OCI-LY3 (cell line): ENCODE measurements at regions not wholly inside any gene's neighbourhood (a gene's known extent, or its start where the extent isn't known, plus 50 kb on each side); places are given as distances from the start of the nearest gene placed in this dataset.
"Not testable (repeated sequence)": the region's sequence is repeated elsewhere in the genome, so short reads cannot be mapped to it uniquely, and the experiment has no call there.

Experiments
- H2AFZ ChIP-seq: fragments of 200-600, 300-600 bp; shearing (Covaris generic); 2 replicates; pipeline ENCODE4 v1.6.0; 2014; ENCODE audit warnings: antibody characterized with exemption, low read depth, low read length
- H3K27ac ChIP-seq: fragments of 200-600, 300-600 bp; sonication (generic); 2 replicates; pipeline ENCODE4 v1.5.1; 2014; ENCODE audit warnings: mild to moderate bottlenecking, low read length, moderate library complexity, mixed read lengths
- H3K27me3 ChIP-seq: fragments of 200-600, 300-600 bp; sonication (generic); 2 replicates; pipeline ENCODE4 v1.6.1; 2014; ENCODE audit warnings: low read depth, low read length, mixed read lengths
- H3K36me3 ChIP-seq: fragments of 200-600, 300-600 bp; sonication (generic); replicated peaks from 2 replicates; pipeline ENCODE3; 2014; ENCODE audit warnings: low read depth, low read length, mixed read lengths
- H3K4me1 ChIP-seq: fragments of 300-600, 200-600 bp; sonication (generic); 2 replicates; pipeline ENCODE4 v1.6.1; 2014; ENCODE audit warnings: low read length, mixed read lengths
- H3K4me2 ChIP-seq: fragments of 200-600, 300-600 bp; sonication (generic); 2 replicates; pipeline ENCODE4 v1.6.1; 2014; ENCODE audit warnings: low read length, mixed read lengths
- H3K4me3 ChIP-seq: fragments of 300-600, 200-600 bp; sonication (generic); 2 replicates; pipeline ENCODE4 v1.5.1; 2014; ENCODE audit warnings: antibody characterized with exemption, mild to moderate bottlenecking, low read length, moderate library complexity
- H3K79me2 ChIP-seq: fragments of 300-600, 200-600 bp; shearing (Covaris generic); 2 replicates; pipeline ENCODE4 v1.6.1; 2014; ENCODE audit warnings: mild to moderate bottlenecking, low read length, mixed read lengths
- H3K9ac ChIP-seq: fragments of 300-600, 200-600 bp; shearing (Covaris generic); 2 replicates; pipeline ENCODE4 v1.6.0; 2014; ENCODE audit warnings: mild to moderate bottlenecking, low read length, moderate library complexity
- H3K9me3 ChIP-seq: fragments of 200-600, 300-600 bp; shearing (Covaris generic); 2 replicates; pipeline ENCODE4 v1.6.1; 2014; ENCODE audit warnings: low read length, mixed read lengths; ENCODE audit not compliant: insufficient read depth
- H4K20me1 ChIP-seq: fragments of 200-600, 300-600 bp; sonication (generic); 2 replicates; pipeline ENCODE4 v1.6.1; 2016; ENCODE audit warnings: low read length, mixed read lengths; ENCODE audit not compliant: insufficient read depth
- EZH2phosphoT487 ChIP-seq: fragments of 200-600 bp; shearing (Covaris generic); IDR thresholded peaks from 2 replicates; pipeline ENCODE4 v1.6.1; 2018; ENCODE audit warnings: antibody characterized with exemption, mixed run types, low read depth
- TF ChIP-seq, protein P1 (sequence below): fragments of 200-600, 300-600 bp; sonication (generic); IDR thresholded peaks from 2 replicates; pipeline ENCODE4 v1.5.1; 2014; ENCODE audit warnings: antibody characterized with exemption, low read length, low read depth

DNA sequence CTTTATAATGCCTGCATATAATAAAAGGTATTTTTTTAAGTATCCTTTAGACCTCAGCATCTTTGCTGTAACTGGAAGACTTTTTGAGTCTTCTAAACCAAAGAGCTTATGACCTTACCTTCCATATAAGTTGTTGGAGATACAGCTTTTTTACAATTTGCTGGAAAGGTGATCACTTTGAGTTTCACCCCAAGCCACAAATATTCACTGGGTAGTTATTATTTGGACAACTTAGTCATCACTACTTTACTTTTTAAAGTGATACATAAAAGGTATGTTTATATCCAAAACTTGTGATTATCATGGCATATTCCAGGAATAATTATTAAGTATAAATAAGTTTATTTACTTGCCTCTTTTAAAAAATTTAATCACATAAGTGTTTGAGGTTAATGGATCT, 246.7 kb upstream of the NRIP1 start:
- H3K9me3 ChIP-seq, result no peaks in the 10 kb centered on the region
- H3K9ac ChIP-seq, result no peak overlapping the region
- H3K4me3 ChIP-seq, result no peak overlapping the region
- H3K27ac ChIP-seq, result no peak overlapping the region
- no peaks in the 10 kb centered on the region for H3K79me2 ChIP-seq
- no peak for TF ChIP-seq EZH2phosphoT487
- TF ChIP-seq, protein P1, sequence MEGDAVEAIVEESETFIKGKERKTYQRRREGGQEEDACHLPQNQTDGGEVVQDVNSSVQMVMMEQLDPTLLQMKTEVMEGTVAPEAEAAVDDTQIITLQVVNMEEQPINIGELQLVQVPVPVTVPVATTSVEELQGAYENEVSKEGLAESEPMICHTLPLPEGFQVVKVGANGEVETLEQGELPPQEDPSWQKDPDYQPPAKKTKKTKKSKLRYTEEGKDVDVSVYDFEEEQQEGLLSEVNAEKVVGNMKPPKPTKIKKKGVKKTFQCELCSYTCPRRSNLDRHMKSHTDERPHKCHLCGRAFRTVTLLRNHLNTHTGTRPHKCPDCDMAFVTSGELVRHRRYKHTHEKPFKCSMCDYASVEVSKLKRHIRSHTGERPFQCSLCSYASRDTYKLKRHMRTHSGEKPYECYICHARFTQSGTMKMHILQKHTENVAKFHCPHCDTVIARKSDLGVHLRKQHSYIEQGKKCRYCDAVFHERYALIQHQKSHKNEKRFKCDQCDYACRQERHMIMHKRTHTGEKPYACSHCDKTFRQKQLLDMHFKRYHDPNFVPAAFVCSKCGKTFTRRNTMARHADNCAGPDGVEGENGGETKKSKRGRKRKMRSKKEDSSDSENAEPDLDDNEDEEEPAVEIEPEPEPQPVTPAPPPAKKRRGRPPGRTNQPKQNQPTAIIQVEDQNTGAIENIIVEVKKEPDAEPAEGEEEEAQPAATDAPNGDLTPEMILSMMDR, result no peak
- no peaks in the 10 kb centered on the region for H3K4me1 ChIP-seq
- H3K4me2 ChIP-seq, result no peak overlapping the region
- H3K27me3 ChIP-seq, result no peaks in the 10 kb centered on the region
- H4K20me1 ChIP-seq, result no peaks in the 10 kb centered on the region
- H3K36me3 ChIP-seq, result no peaks in the 10 kb centered on the region
- no peak overlapping the region for H2AFZ ChIP-seq

DNA sequence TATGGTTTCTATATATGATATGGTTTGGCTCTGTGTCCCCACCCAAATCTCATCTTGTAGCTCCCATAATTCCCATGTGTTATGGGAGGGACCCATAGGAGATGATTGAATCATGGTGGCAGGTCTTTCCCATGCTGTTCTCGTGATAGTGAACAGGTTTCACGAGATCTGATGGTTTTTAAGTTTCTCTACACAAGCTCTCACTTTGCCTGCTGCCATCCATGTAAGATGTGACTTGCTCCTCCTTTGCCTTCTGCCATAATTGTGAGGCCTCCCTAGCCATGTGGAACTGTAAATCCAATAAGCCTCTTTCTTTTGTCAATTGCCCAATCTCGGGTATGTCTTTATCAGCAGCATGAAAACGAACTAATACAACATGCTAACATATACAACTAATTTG, 252.2 kb upstream of the NRIP1 start:
- H3K79me2 ChIP-seq, H3K4me2 ChIP-seq, H4K20me1 ChIP-seq, H3K36me3 ChIP-seq, H3K9me3 ChIP-seq, H3K4me1 ChIP-seq, H3K27ac ChIP-seq, H2AFZ ChIP-seq, H3K9ac ChIP-seq, H3K4me3 ChIP-seq, H3K27me3 ChIP-seq: not testable (repeated sequence)

DNA sequence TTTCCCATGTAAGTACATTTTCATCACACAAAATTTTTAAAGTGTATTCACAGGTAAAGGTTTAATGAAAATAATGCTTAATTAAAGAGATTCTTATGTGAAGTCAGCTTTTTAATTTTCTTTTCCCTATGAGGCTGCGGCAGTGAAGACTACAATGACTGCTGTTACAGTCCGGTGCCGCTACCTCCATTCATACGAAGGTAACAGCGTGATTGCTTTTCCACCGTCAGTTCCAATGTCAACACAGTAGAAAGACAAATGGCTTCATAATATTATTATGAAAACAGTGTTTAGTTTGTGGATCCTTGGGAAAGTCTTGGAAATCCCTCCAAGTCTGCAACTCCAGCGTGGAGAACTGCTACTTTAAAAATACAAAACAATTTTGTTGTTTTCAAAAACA, 254.9 kb upstream of the NRIP1 start:
- no peaks in the 10 kb centered on the region for H4K20me1 ChIP-seq
- no peaks in the 10 kb centered on the region for H3K9me3 ChIP-seq
- H3K4me1 ChIP-seq, result peaks cover 4% of the 10 kb centered on the region; the same call in 1 of the 2 replicates
- no peak overlapping the region for H3K4me3 ChIP-seq
- no peak overlapping the region for H3K9ac ChIP-seq
- no peaks in the 10 kb centered on the region for H3K27me3 ChIP-seq
- no peak overlapping the region for H2AFZ ChIP-seq
- TF ChIP-seq, protein P1, result no peak
- TF ChIP-seq EZH2phosphoT487, result no peak
- no peak overlapping the region for H3K4me2 ChIP-seq
- H3K36me3 ChIP-seq, result no peaks in the 10 kb centered on the region
- H3K27ac ChIP-seq, result no peak overlapping the region
- H3K79me2 ChIP-seq, result no peaks in the 10 kb centered on the region

GRCh38 chr21:15324542-15324941, 259.7 kb upstream of the NRIP1 start:
- no peaks in the 10 kb centered on the region for H4K20me1 ChIP-seq
- no peaks in the 10 kb centered on the region for H3K79me2 ChIP-seq
- H3K4me3 ChIP-seq, result no peak overlapping the region
- H2AFZ ChIP-seq, result no peak overlapping the region
- H3K4me1 ChIP-seq, result peaks cover 9% of the 10 kb centered on the region
- no peak for TF ChIP-seq EZH2phosphoT487
- TF ChIP-seq, protein P1, result no peak
- no peak overlapping the region for H3K9ac ChIP-seq
- no peak overlapping the region for H3K4me2 ChIP-seq
- H3K27me3 ChIP-seq, result no peaks in the 10 kb centered on the region
- H3K9me3 ChIP-seq, result no peaks in the 10 kb centered on the region
- H3K27ac ChIP-seq, result no peak overlapping the region
- H3K36me3 ChIP-seq, result no peaks in the 10 kb centered on the region
